AG09309 (cell line): ENCODE measurements at regions not wholly inside any gene's neighbourhood (a gene's known extent, or its start where the extent isn't known, plus 50 kb on each side); places are given as distances from the start of the nearest gene placed in this dataset.

Experiments used
- DNase-seq: peaks from one replicate; pipeline ENCODE4 v3.0.0-alpha.2; 2010; ENCODE audit warnings: low read depth
- H3K4me3 ChIP-seq: 2 replicates; pipeline ENCODE4 v1.5.1; 2011; ENCODE audit warnings: mild to moderate bottlenecking, low read depth, low read length, moderate library complexity; ENCODE audit not compliant: control insufficient read depth
- TF ChIP-seq, protein P1 (sequence below): IDR thresholded peaks from 2 replicates; pipeline ENCODE4 v1.5.1; 2011; ENCODE audit warnings: mild to moderate bottlenecking, low read depth, low read length, inconsistent platforms; ENCODE audit not compliant: insufficient read depth, control insufficient read depth; ENCODE audit errors: missing control alignments

DNA sequence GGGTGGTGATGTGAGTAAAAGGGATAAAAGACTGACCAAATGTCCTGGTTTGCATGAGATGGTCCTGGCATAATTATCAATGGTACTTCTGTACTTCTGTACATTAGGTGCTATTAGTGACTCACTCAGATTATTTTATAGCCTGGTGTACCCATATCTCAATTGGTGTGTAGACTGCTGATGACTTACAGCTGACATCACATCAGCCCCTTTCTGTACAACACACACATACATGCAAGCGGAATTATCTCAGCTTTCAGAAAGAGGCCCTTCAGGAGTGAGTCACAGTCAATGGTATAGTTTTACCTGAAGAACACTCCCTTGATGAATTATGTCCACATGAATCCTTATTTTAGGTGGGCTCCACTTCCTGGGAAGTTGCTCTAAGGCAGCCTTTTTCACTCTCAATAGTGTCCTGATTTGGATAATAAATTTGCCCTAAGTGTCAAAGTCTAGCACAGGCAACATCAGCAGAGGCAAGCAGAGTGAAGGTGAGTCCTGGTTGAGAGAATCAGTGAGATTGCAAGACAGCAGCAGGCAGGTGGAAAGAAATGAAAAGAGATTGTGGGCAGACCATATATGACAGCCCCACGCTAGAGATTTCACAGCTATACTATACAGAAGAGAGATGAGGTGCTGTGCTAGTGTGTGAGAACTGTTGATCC lies 137.0 kb downstream of the ZPLD1 start:
- no peak for DNase-seq
- no peak overlapping the region for H3K4me3 ChIP-seq
- TF ChIP-seq, protein P1, sequence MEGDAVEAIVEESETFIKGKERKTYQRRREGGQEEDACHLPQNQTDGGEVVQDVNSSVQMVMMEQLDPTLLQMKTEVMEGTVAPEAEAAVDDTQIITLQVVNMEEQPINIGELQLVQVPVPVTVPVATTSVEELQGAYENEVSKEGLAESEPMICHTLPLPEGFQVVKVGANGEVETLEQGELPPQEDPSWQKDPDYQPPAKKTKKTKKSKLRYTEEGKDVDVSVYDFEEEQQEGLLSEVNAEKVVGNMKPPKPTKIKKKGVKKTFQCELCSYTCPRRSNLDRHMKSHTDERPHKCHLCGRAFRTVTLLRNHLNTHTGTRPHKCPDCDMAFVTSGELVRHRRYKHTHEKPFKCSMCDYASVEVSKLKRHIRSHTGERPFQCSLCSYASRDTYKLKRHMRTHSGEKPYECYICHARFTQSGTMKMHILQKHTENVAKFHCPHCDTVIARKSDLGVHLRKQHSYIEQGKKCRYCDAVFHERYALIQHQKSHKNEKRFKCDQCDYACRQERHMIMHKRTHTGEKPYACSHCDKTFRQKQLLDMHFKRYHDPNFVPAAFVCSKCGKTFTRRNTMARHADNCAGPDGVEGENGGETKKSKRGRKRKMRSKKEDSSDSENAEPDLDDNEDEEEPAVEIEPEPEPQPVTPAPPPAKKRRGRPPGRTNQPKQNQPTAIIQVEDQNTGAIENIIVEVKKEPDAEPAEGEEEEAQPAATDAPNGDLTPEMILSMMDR = no peak

DNA sequence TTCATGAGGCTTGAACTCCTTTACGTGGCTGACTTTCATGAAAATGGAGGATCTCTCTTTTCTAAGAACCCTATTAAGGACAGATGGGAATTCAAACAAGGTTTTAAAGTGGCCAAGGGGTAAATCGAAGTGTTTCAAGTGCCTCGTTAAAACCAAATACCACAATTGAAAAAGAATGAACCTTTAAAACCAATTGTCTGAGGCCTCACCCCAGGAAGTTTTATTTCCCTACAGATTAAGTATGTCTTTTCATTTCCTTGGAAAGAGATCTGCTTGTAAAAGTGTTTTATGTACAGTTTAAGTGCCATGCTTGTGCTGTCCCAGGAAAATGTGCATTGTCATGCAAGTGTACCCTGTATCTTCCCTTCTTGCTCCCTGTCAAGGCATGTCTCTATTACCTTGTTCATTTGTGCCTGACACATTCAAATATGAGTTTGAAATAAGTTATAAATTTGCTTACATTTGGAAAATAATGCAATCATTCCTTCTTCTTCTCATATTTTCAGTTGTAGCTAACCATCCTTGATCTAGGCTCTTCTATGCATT lies 138.7 kb downstream of the ZPLD1 start:
- no peak for DNase-seq
- TF ChIP-seq, protein P1 = no peak
- no peak overlapping the region for H3K4me3 ChIP-seq

DNA sequence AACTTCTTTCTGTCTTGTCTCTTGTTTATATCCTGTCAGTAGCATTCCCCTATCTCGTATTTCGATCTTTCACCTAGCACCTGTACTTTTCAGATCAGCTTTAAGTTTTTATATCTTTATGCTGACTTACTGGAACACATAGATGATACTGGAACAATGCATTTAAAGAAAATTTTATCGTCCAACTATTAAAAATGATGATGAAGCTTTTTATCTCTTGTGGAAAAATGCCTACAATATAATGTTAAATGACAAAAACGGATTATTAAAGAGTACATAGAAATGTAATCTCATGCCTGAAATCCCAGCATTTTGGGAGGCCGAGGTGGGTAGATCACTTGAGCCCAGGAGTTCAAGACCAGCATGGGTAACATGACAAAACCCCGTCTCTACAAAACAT lies 139.5 kb downstream of the ZPLD1 start:
- TF ChIP-seq, protein P1 = no peak
- no peak for DNase-seq

DNA sequence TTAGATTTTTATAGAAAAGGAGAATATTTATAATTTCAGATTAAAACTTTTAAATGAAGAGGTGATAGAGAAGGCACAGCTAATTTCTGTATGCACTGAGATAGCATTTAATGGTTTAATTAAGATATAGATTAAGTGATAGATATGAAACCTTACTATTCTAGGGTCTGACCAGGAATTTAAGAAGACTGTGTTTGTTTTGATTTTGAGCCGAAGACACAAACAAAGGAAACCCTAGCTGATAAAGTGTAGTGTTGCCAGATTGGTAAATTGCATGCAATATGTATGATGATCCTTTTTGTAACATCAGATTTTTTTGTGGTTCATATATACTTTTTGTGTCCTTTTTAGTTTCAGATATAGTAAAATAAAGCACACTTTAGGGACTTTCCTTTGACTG lies 141.8 kb downstream of the ZPLD1 start:
- no peak overlapping the region for H3K4me3 ChIP-seq
- DNase-seq = no peak
- TF ChIP-seq, protein P1 = no peak

More for the DNA sequence above, 139.5 kb downstream of the ZPLD1 start:
- no peak overlapping the region for H3K4me3 ChIP-seq

DNA sequence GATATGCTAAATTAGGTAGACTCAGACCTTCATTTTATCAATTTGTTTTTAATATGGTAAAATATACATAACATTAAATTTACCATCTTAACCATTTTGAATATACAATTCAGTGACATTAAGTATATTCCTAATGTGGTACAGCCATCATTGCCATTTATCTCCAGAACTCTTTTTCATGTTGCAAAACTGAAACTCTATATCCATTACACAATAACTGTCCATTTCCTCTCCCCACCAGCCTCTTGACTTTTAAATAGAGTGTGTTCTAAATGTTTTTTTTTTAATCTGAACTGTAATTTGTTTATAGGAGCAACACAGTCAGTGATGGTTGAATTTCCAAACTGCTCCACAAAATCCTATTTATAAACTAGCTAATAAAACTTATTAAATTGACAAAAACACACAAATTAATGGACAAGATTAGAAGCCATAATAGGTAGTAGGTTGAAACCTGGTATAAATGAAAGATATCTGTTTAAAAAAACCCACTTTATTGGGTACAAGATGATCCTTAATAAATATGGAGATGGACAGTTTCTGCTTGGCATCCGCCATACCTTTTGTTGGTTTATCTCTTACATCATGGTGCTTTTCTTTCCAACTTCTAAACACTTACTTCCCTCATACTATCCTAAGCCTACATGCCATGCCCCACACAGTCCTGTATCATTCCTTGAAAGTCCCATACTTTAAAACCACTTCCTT lies 142.4 kb downstream of the ZPLD1 start:
- TF ChIP-seq, protein P1 = no peak
- DNase-seq = no peak
- H3K4me3 ChIP-seq = no peak overlapping the region

DNA sequence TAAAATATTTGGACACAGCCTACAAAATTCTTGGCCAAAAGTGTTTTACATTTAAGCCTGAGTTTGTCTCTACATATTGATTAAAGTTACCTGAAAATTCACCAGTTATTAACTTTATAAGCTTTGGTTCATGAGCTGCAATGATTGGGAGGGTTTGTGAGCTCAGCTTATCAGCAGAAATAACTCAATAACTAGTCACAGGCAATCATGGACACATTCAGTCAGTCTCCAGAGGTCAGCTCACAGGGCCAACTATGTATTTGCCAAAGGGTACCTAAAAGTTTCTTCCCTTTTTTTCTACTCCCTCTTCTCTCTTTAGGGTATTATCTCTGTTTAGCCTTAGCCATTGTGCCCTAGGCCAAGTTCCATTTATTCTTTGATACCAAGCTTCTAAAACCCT lies 145.9 kb downstream of the ZPLD1 start:
- no peak for DNase-seq
- TF ChIP-seq, protein P1 = no peak
- no peak overlapping the region for H3K4me3 ChIP-seq
